HCT116 (cell line): ENCODE measurements at regions not wholly inside any gene's neighbourhood (a gene's known extent, or its start where the extent isn't known, plus 50 kb on each side); places are given as distances from the start of the nearest gene placed in this dataset.

ENCODE experiments used
- ATAC-seq: fragments of 200-7000 bp; cut with Tn5 transposase; 2 replicates; pipeline ENCODE4 v1.9.1; 2020; ENCODE audit warnings: mild to moderate bottlenecking, moderate library complexity
- BruUV-seq: library from RNA; stranded (reverse); fragments of 400-500 nt; replicated peaks from 2 replicates; lab custom pipeline; 2021; lab: Mats Ljungman, UMichigan
- CTCF ChIA-PET: fragments of 300-600 bp; sonication (Branson Sonifier 250); formaldehyde crosslinking; loops from one replicate; lab custom pipeline; 2021; ENCODE audit warnings: antibody characterized with exemption; lab: Charles Lee
- POLR2A ChIA-PET: fragments of 300-600, 350-600 bp; sonication (Branson Sonifier 250); formaldehyde crosslinking; loops from one replicate; lab custom pipeline; 2021; ENCODE audit warnings: antibody characterized with exemption; lab: Charles Lee
- RAD21 ChIA-PET, 2 experiments: fragments of 300-600 bp; sonication (Branson Sonifier 250); formaldehyde crosslinking; loops; one replicate each; lab custom pipeline; 2023; ENCODE audit warnings: low total read pairs in 2 of 2; ENCODE audit not compliant: uncharacterized antibody in 2 of 2, unreplicated experiment in 2 of 2, low non-redundant PET in 1 of 2; lab: Charles Lee
- DNase-seq: peaks from one replicate; pipeline ENCODE4 v3.0.0-alpha.2; 2010; ENCODE audit warnings: low read depth, low spot score
- H2AFZ ChIP-seq: fragments of 200-600 bp; shearing (Covaris generic), sonication (generic); 2 replicates; pipeline ENCODE4 v1.6.1; 2017; ENCODE audit warnings: low read depth, mixed run types, mixed read lengths, antibody characterized with exemption, low read length; ENCODE audit not compliant: poor library complexity, severe bottlenecking
- H3K27ac ChIP-seq: 2 replicates; pipeline ENCODE4 v1.5.1; 2012; ENCODE audit warnings: low read depth, low read length
- H3K27me3 ChIP-seq: fragments of 200-600 bp; sonication (generic); 2 replicates; pipeline ENCODE4 v1.6.1; 2016; ENCODE audit warnings: mixed run types, low read length, mixed read lengths; ENCODE audit not compliant: insufficient read depth
- H3K36me3 ChIP-seq, 2 experiments: fragments of 200-500 bp in 1 of 2; fragments of 200-600 bp in 1 of 2; sonication (Bioruptor generic) in 1 of 2; sonication (generic) in 1 of 2; 2 replicates each; pipeline versions ENCODE4 v1.5.1 to v1.6.1; 2014 to 2016; ENCODE audit warnings: low read length in 2 of 2, inconsistent platforms in 1 of 2, mixed read lengths in 1 of 2, mixed run types in 1 of 2; ENCODE audit not compliant: insufficient read depth in 2 of 2, control insufficient read depth in 1 of 2
- H3K4me1 ChIP-seq, 2 experiments: fragments of 200-600 bp in 1 of 2; sonication (generic) in 1 of 2; 2 replicates each; pipeline versions ENCODE4 v1.5.1 to v1.6.1; 2012 to 2017; ENCODE audit warnings: low read length in 2 of 2, inconsistent platforms in 1 of 2, mild to moderate bottlenecking in 1 of 2, mixed read lengths in 1 of 2, mixed run types in 1 of 2, moderate library complexity in 1 of 2; ENCODE audit not compliant: insufficient read depth in 2 of 2, control insufficient read depth in 1 of 2
- H3K4me2 ChIP-seq: fragments of 200-600 bp; sonication (generic); 2 replicates; pipeline ENCODE4 v1.6.1; 2017; ENCODE audit warnings: mixed run types, low read length, mixed read lengths
- H3K4me3 ChIP-seq, 2 experiments: fragments of 200-600 bp in 1 of 2; sonication (generic) in 1 of 2; replicated peaks in 1 of 2; 2 replicates each; pipeline ENCODE4 v1.5.1; 2011 to 2016; ENCODE audit warnings: low read length in 2 of 2, control low read depth in 1 of 2, low read depth in 1 of 2, mild to moderate bottlenecking in 1 of 2, mixed read lengths in 1 of 2, mixed run types in 1 of 2
- H3K79me2 ChIP-seq: fragments of 200-600 bp; sonication (generic); 2 replicates; pipeline ENCODE4 v1.6.1; 2017; ENCODE audit warnings: mild to moderate bottlenecking, mixed run types, low read length, moderate library complexity, mixed read lengths; ENCODE audit not compliant: insufficient read depth
- H3K9ac ChIP-seq: fragments of 200-600 bp; sonication (generic); 2 replicates; pipeline ENCODE4 v1.6.1; 2016; ENCODE audit warnings: low read length, mixed read lengths
- H3K9me2 ChIP-seq: fragments of 200-600 bp; sonication (generic), shearing (Covaris generic); 2 replicates; pipeline ENCODE4 v1.6.1; 2017; ENCODE audit warnings: mixed run types, mild to moderate bottlenecking, moderate library complexity; ENCODE audit not compliant: insufficient read depth
- H3K9me3 ChIP-seq, 2 experiments: fragments of 200-500 bp in 1 of 2; fragments of 200-600 bp in 1 of 2; sonication (Bioruptor generic) in 1 of 2; sonication (generic) in 1 of 2; 2 replicates each; pipeline ENCODE4 v1.6.1; 2014 to 2017; ENCODE audit warnings: low read length in 2 of 2, mixed read lengths in 2 of 2, inconsistent platforms in 1 of 2, low read depth in 1 of 2, mild to moderate bottlenecking in 1 of 2, mixed run types in 1 of 2, moderate library complexity in 1 of 2; ENCODE audit not compliant: control insufficient read depth in 1 of 2, insufficient read depth in 1 of 2
- H4K20me1 ChIP-seq: fragments of 200-600 bp; sonication (generic), shearing (Covaris generic); 2 replicates; pipeline ENCODE4 v1.6.1; 2017; ENCODE audit warnings: mixed run types, mild to moderate bottlenecking, moderate library complexity; ENCODE audit not compliant: insufficient read depth
- EGR1 ChIP-seq: IDR thresholded peaks from 2 replicates; pipeline ENCODE4 v1.6.1; 2012; ENCODE audit warnings: low read depth
- EZH2 ChIP-seq: fragments of 200-600 bp; sonication (generic); IDR thresholded peaks from 2 replicates; pipeline ENCODE4 v1.6.1; 2017; ENCODE audit warnings: antibody characterized with exemption, mixed run types
- EZH2phosphoT487 ChIP-seq: fragments of 200-600 bp; IDR thresholded peaks from 2 replicates; pipeline ENCODE4 v1.6.1; 2018; ENCODE audit warnings: antibody characterized with exemption, borderline replicate concordance
- FOSL1 ChIP-seq: IDR thresholded peaks from 2 replicates; pipeline ENCODE4 v1.6.1; 2012; ENCODE audit warnings: low read depth
- RAD21 ChIP-seq: IDR thresholded peaks from 2 replicates; pipeline ENCODE4 v1.6.1; 2012; ENCODE audit warnings: low read depth, mild to moderate bottlenecking
- SRF ChIP-seq: IDR thresholded peaks from 2 replicates; pipeline ENCODE4 v1.6.1; 2012; ENCODE audit warnings: low read depth
- ZFX ChIP-seq: fragments of 450-650 bp; IDR thresholded peaks from 2 replicates; pipeline ENCODE4 v1.6.1; 2017
- intact Hi-C: fragments of 100-400 bp; cut with micrococcal nuclease; formaldehyde crosslinking; loops from 2 replicates; pipeline ENCODE4 v1.10.0; 2022
- TF ChIP-seq, protein P1 (sequence below): IDR thresholded peaks from 2 replicates; pipeline ENCODE4 v1.6.1; 2012
- TF ChIP-seq, protein P2 (sequence below): IDR thresholded peaks from 2 replicates; pipeline ENCODE4 v1.6.1; 2011; ENCODE audit warnings: mild to moderate bottlenecking, low read length, moderate library complexity; ENCODE audit not compliant: insufficient replicate concordance; ENCODE audit errors: extremely low read depth
- TF ChIP-seq, protein P3 (sequence below), 3 experiments: fragments of 200-600 bp in 1 of 3; sonication (generic) in 1 of 3; IDR thresholded peaks in 2 of 3; conservative IDR thresholded peaks in 1 of 3; 2 replicates each; pipeline ENCODE4 v1.5.1; 2012 to 2017; ENCODE audit warnings: low read depth in 2 of 3, low read length in 2 of 3, antibody characterized with exemption in 1 of 3, borderline replicate concordance in 1 of 3, control low read depth in 1 of 3, mild to moderate bottlenecking in 1 of 3, mixed read lengths in 1 of 3, mixed run types in 1 of 3, moderate library complexity in 1 of 3; ENCODE audit not compliant: insufficient read depth in 1 of 3

DNA sequence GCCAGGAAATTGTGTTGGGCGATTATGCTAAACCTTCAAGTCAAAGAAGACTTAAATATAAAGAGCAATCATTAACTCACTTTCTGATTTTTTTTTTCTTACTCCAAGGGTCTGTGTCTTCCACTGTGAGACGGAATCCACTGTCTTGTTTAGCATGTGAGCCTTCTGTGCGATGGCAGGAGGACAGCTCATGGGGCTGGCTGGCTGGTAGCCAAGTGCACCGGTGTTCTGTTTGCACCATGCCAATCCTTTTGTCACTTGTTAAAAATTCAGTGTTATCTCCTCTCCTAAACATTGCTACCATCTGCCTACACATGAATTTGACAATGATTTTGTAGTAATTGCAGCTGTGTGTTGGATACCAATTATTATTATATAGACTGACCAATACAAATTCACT, 1056.3 kb upstream of the IGFBP7 start:
- no peak for TF ChIP-seq EGR1
- TF ChIP-seq FOSL1, result no peak
- no peak for TF ChIP-seq ZFX
- TF ChIP-seq, protein P1, sequence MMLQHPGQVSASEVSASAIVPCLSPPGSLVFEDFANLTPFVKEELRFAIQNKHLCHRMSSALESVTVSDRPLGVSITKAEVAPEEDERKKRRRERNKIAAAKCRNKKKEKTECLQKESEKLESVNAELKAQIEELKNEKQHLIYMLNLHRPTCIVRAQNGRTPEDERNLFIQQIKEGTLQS, result no peak
- TF ChIP-seq SRF, result no peak
- TF ChIP-seq, protein P2, sequence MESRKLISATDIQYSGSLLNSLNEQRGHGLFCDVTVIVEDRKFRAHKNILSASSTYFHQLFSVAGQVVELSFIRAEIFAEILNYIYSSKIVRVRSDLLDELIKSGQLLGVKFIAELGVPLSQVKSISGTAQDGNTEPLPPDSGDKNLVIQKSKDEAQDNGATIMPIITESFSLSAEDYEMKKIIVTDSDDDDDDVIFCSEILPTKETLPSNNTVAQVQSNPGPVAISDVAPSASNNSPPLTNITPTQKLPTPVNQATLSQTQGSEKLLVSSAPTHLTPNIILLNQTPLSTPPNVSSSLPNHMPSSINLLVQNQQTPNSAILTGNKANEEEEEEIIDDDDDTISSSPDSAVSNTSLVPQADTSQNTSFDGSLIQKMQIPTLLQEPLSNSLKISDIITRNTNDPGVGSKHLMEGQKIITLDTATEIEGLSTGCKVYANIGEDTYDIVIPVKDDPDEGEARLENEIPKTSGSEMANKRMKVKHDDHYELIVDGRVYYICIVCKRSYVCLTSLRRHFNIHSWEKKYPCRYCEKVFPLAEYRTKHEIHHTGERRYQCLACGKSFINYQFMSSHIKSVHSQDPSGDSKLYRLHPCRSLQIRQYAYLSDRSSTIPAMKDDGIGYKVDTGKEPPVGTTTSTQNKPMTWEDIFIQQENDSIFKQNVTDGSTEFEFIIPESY, result no peak
- no peak for TF ChIP-seq EZH2phosphoT487
- no peak for TF ChIP-seq RAD21
- TF ChIP-seq EZH2, result no peak
- TF ChIP-seq, protein P3, sequence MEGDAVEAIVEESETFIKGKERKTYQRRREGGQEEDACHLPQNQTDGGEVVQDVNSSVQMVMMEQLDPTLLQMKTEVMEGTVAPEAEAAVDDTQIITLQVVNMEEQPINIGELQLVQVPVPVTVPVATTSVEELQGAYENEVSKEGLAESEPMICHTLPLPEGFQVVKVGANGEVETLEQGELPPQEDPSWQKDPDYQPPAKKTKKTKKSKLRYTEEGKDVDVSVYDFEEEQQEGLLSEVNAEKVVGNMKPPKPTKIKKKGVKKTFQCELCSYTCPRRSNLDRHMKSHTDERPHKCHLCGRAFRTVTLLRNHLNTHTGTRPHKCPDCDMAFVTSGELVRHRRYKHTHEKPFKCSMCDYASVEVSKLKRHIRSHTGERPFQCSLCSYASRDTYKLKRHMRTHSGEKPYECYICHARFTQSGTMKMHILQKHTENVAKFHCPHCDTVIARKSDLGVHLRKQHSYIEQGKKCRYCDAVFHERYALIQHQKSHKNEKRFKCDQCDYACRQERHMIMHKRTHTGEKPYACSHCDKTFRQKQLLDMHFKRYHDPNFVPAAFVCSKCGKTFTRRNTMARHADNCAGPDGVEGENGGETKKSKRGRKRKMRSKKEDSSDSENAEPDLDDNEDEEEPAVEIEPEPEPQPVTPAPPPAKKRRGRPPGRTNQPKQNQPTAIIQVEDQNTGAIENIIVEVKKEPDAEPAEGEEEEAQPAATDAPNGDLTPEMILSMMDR (IDR thresholded peaks at IDR 0.05 in 2 of 3, conservative IDR thresholded peaks at IDR 0.05 in 1 of 3; ENCODE audit: borderline replicate concordance in 1 of 3, insufficient read depth in 1 of 3, low read depth in 2 of 3, low read length in 2 of 3), result no peak
- Histone ChIP-seq H3K4me2 (no peak overlapping the region), H3K9me2 (no peaks in the 10 kb centered on the region), H3K9ac (no peak overlapping the region), H4K20me1 (no peaks in the 10 kb centered on the region), H3K36me3 (no peaks in the 10 kb centered on the region), H3K79me2 (no peaks in the 10 kb centered on the region), H3K27ac (no peak overlapping the region), H3K27me3 (no peaks in the 10 kb centered on the region), H3K4me3 (no peak overlapping the region), H2AFZ (no peak overlapping the region), H3K9me3 (peaks cover 0 to under 1% of the 10 kb centered on the region in 2 experiments; a peak in 2 of 4 replicates), H3K4me1 (no peaks in the 10 kb centered on the region)
- ChIA-PET POLR2A (no interaction called here), CTCF (no interaction called here), RAD21 (no interaction called here)
- DNase-seq, result no peak
- ATAC-seq, result no peak
- no TSS peak for BruUV-seq
- intact Hi-C loops, result no loop called here
